ENCODE measurements at regions not wholly inside any gene's neighbourhood (a gene's known extent, or its start where the extent isn't known, plus 50 kb on each side); places are given as distances from the start of the nearest gene placed in this dataset.
"Not testable (repeated sequence)": the region's sequence is repeated elsewhere in the genome, so short reads cannot be mapped to it uniquely, and the experiment has no call there.

- not testable (repeated sequence) for TF ChIP-seq CTCF (IDR thresholded peaks at IDR 0.05; ENCODE audit: borderline replicate concordance, extremely low read depth, low read length, poor library complexity, severe bottlenecking); EZH2 (IDR thresholded peaks at IDR 0.05; ENCODE audit: borderline replicate concordance, low read depth, low read length, severe bottlenecking)
These were observed 204.5 kb downstream of the CCT8L2 start for GRCh38 chr22:16388127-16388526.

Measured in DND-41 (cell line).